ENCODE measurements at regions not wholly inside any gene's neighbourhood (a gene's known extent, or its start where the extent isn't known, plus 50 kb on each side); places are given as distances from the start of the nearest gene placed in this dataset.

- Histone ChIP-seq H3K9me3 (ENCODE audit: control insufficient read depth in 4 of 4, low read length in 3 of 4) (no peaks in the 10 kb centered on the region), H3K9ac (ENCODE audit: low read depth in 1 of 2, low read length in 2 of 2) (no peak overlapping the region), H3K4me1 (ENCODE audit: control insufficient read depth in 4 of 4, insufficient read depth in 4 of 4, low read length in 3 of 4) (peaks cover 2 to 16% (median 9%) of the 10 kb centered on the region in 4 donors), H3K27me3 (ENCODE audit: control insufficient read depth in 4 of 4, insufficient read depth in 4 of 4, low read length in 3 of 4) (no peaks in the 10 kb centered on the region), H3K27ac (ENCODE audit: low read depth in 1 of 2, low read length in 2 of 2) (no peak overlapping the region), H3K36me3 (ENCODE audit: control insufficient read depth in 4 of 4, insufficient read depth in 3 of 4, low read depth in 1 of 4, low read length in 3 of 4) (no peaks in the 10 kb centered on the region), H3K4me3 (ENCODE audit: low read depth in 1 of 3, low read length in 3 of 3) (no peak overlapping the region)
- TF ChIP-seq HNF4A (conservative IDR thresholded peaks at IDR 0.05) (no peak), GABPA (IDR thresholded peaks at IDR 0.05 in 1 of 2, conservative IDR thresholded peaks at IDR 0.05 in 1 of 2) (no peak), REST (IDR thresholded peaks at IDR 0.05) (no peak), FOXA2 (IDR thresholded peaks at IDR 0.05) (no peak), TAF1 (conservative IDR thresholded peaks at IDR 0.05) (no peak)
- 90% methylated on average over 5 of the region's 5 CpGs for WGBS
- DNase-seq (ENCODE audit: low spot score), result no peak
Measured at GRCh38 chr13:69589531-69590235, 517.9 kb upstream of the ATXN8OS start.

- Histone ChIP-seq H3K36me3 (ENCODE audit: control insufficient read depth in 4 of 4, insufficient read depth in 3 of 4, low read depth in 1 of 4, low read length in 3 of 4) (no peaks in the 10 kb centered on the region), H3K27me3 (ENCODE audit: control insufficient read depth in 4 of 4, insufficient read depth in 4 of 4, low read length in 3 of 4) (no peaks in the 10 kb centered on the region), H3K9me3 (ENCODE audit: control insufficient read depth in 4 of 4, low read length in 3 of 4) (no peaks in the 10 kb centered on the region), H3K9ac (ENCODE audit: low read depth in 1 of 2, low read length in 2 of 2) (no peak overlapping the region), H3K27ac (ENCODE audit: low read depth in 1 of 2, low read length in 2 of 2) (no peak overlapping the region), H3K4me1 (ENCODE audit: control insufficient read depth in 4 of 4, insufficient read depth in 4 of 4, low read length in 3 of 4) (peaks cover 0 to 3% (median 1%) of the 10 kb centered on the region in 4 donors), H3K4me3 (ENCODE audit: low read depth in 1 of 3, low read length in 3 of 3) (no peak overlapping the region)
- DNase-seq (ENCODE audit: low spot score), result no peak
- TF ChIP-seq CTCF (IDR thresholded peaks at IDR 0.05; ENCODE audit: low read depth, low read length, missing input control), result no peak
- TF ChIP-seq REST (IDR thresholded peaks at IDR 0.05), result no peak
- peak; percentile 12 to 51 for TF ChIP-seq RAD21 (IDR thresholded peaks at IDR 0.05)
- no peak for TF ChIP-seq TAF1 (conservative IDR thresholded peaks at IDR 0.05)
- 84% methylated on average over 1 of the region's 1 CpG for WGBS
Measured at GRCh38 chr13:69585656-69586055, 522.0 kb upstream of the ATXN8OS start.
